Ishikawa (cell line): ENCODE measurements at regions not wholly inside any gene's neighbourhood (a gene's known extent, or its start where the extent isn't known, plus 50 kb on each side); places are given as distances from the start of the nearest gene placed in this dataset.

Experiments used
- CEBPB ChIP-seq: IDR thresholded peaks from 2 replicates; pipeline ENCODE4 v1.6.1; 2012
- CREB1 ChIP-seq: IDR thresholded peaks from 2 replicates; pipeline ENCODE4 v1.6.1; 2012; ENCODE audit warnings: low read depth
- EGR1 ChIP-seq: IDR thresholded peaks from 2 replicates; pipeline ENCODE4 v1.6.1; 2012
- EP300 ChIP-seq: IDR thresholded peaks from 2 replicates; pipeline ENCODE4 v1.6.1; 2012; ENCODE audit warnings: borderline replicate concordance
- FOXM1 ChIP-seq: IDR thresholded peaks from 2 replicates; pipeline ENCODE4 v1.6.1; 2012; ENCODE audit warnings: low read depth, borderline replicate concordance
- RAD21 ChIP-seq: IDR thresholded peaks from 2 replicates; pipeline ENCODE4 v1.6.1; 2012; ENCODE audit warnings: low read depth
- TAF1 ChIP-seq: IDR thresholded peaks from 2 replicates; pipeline ENCODE4 v1.6.1; 2012; ENCODE audit warnings: low read depth, mild to moderate bottlenecking
- TCF12 ChIP-seq: IDR thresholded peaks from 2 replicates; pipeline ENCODE4 v1.6.1; 2012; ENCODE audit warnings: low read depth
- TEAD4 ChIP-seq: IDR thresholded peaks from 2 replicates; pipeline ENCODE4 v1.6.1; 2012
- YY1 ChIP-seq: IDR thresholded peaks from 2 replicates; pipeline ENCODE4 v1.6.1; 2012; ENCODE audit warnings: low read depth
- ZBTB7A ChIP-seq: IDR thresholded peaks from 2 replicates; pipeline ENCODE4 v1.6.1; 2012; ENCODE audit warnings: low read depth
- TF ChIP-seq, protein P1 (sequence below): IDR thresholded peaks from 2 replicates; pipeline ENCODE4 v1.6.1; 2012; ENCODE audit warnings: low read depth, mild to moderate bottlenecking
- TF ChIP-seq, protein P2 (sequence below): IDR thresholded peaks from 2 replicates; pipeline ENCODE4 v1.6.1; 2012

DNA sequence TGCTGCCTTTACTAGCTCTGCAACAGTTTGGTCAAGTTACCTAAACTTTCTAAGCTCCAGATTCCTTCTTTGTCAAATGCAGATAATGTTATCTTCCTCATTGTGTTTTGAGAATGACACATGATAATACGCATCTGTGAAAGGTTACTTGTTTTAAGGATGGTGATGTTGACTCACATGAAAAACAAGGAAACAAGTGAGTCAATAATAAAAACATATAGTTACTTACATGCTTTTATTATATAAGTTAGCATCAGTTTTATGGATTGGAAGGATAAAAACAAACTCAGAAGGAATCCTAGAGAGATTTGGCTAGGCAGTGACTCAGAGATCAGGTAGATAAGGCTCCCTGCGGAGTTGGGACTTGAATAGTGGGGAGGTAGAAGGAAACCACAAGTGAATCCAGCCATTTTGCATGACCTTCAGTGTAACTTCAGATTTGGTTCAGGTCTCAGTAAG, 144.6 kb downstream of the LMO4 start:
- TF ChIP-seq ZBTB7A, result no peak
- TF ChIP-seq, protein P1, sequence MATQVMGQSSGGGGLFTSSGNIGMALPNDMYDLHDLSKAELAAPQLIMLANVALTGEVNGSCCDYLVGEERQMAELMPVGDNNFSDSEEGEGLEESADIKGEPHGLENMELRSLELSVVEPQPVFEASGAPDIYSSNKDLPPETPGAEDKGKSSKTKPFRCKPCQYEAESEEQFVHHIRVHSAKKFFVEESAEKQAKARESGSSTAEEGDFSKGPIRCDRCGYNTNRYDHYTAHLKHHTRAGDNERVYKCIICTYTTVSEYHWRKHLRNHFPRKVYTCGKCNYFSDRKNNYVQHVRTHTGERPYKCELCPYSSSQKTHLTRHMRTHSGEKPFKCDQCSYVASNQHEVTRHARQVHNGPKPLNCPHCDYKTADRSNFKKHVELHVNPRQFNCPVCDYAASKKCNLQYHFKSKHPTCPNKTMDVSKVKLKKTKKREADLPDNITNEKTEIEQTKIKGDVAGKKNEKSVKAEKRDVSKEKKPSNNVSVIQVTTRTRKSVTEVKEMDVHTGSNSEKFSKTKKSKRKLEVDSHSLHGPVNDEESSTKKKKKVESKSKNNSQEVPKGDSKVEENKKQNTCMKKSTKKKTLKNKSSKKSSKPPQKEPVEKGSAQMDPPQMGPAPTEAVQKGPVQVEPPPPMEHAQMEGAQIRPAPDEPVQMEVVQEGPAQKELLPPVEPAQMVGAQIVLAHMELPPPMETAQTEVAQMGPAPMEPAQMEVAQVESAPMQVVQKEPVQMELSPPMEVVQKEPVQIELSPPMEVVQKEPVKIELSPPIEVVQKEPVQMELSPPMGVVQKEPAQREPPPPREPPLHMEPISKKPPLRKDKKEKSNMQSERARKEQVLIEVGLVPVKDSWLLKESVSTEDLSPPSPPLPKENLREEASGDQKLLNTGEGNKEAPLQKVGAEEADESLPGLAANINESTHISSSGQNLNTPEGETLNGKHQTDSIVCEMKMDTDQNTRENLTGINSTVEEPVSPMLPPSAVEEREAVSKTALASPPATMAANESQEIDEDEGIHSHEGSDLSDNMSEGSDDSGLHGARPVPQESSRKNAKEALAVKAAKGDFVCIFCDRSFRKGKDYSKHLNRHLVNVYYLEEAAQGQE, result no peak
- no peak for TF ChIP-seq EP300
- TF ChIP-seq TEAD4, result no peak
- TF ChIP-seq YY1, result no peak
- no peak for TF ChIP-seq EGR1
- TF ChIP-seq TAF1, result no peak
- TF ChIP-seq, protein P2, sequence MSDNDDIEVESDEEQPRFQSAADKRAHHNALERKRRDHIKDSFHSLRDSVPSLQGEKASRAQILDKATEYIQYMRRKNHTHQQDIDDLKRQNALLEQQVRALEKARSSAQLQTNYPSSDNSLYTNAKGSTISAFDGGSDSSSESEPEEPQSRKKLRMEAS, result no peak
- TF ChIP-seq FOXM1, result no peak
- TF ChIP-seq RAD21, result no peak
- TF ChIP-seq TCF12, result no peak
- no peak for TF ChIP-seq CREB1
- TF ChIP-seq CEBPB, result no peak
